IMR-90 (cell line): ENCODE measurements at regions not wholly inside any gene's neighbourhood (a gene's known extent, or its start where the extent isn't known, plus 50 kb on each side); places are given as distances from the start of the nearest gene placed in this dataset.

ENCODE experiments used
- ATAC-seq: fragments of 200-7000 bp; cut with Tn5 transposase; 2 replicates; pipeline ENCODE4 v1.9.1; 2020; ENCODE audit warnings: low read depth, mild to moderate bottlenecking, moderate library complexity
- BruUV-seq: library from RNA; stranded (reverse); fragments of 400-500 nt; replicated peaks from 2 replicates; lab custom pipeline; 2021; lab: Mats Ljungman, UMichigan
- CTCF ChIA-PET: fragments of 300-600 bp; formaldehyde crosslinking; extraction: SDS; loops from one replicate; lab custom pipeline; 2021; ENCODE audit warnings: antibody characterized with exemption; lab: Yijun Ruan, JAX
- POLR2A ChIA-PET: fragments of 300-600 bp; sonication (Branson Sonifier 250); formaldehyde crosslinking; loops from one replicate; lab custom pipeline; 2022; ENCODE audit warnings: antibody characterized with exemption; ENCODE audit not compliant: unreplicated experiment; lab: Charles Lee
- DNase-seq: peaks from one replicate; pipeline ENCODE4 v3.0.0; 2013
- H2AFZ ChIP-seq: replicated peaks from 2 replicates; pipeline ENCODE3; 2013; ENCODE audit warnings: low read length, mild to moderate bottlenecking; ENCODE audit not compliant: poor library complexity
- H2AK5ac ChIP-seq: 2 replicates; pipeline ENCODE4 v1.6.1; 2013; ENCODE audit warnings: low read depth, low read length, inconsistent platforms
- H2AK9ac ChIP-seq: replicated peaks from 2 replicates; pipeline ENCODE3; 2013; ENCODE audit warnings: mild to moderate bottlenecking, low read depth, low read length, moderate library complexity; ENCODE audit not compliant: poor library complexity
- H2BK120ac ChIP-seq: 2 replicates; pipeline ENCODE4 v1.6.1; 2013; ENCODE audit warnings: low read depth, low read length, inconsistent platforms
- H2BK15ac ChIP-seq: 3 replicates; pipeline ENCODE4 v1.6.1; 2013; ENCODE audit warnings: low read depth, low read length, inconsistent platforms
- H2BK20ac ChIP-seq: 2 replicates; pipeline ENCODE4 v1.6.1; 2013; ENCODE audit warnings: low read depth, mild to moderate bottlenecking, inconsistent platforms, low read length, moderate library complexity
- H2BK5ac ChIP-seq: 2 replicates; pipeline ENCODE4 v1.6.1; 2013; ENCODE audit warnings: mild to moderate bottlenecking, low read depth, low read length, inconsistent platforms; ENCODE audit not compliant: poor library complexity, severe bottlenecking
- H3K14ac ChIP-seq: replicated peaks from 2 replicates; pipeline ENCODE4 v1.6.1; 2013; ENCODE audit warnings: low read depth, low read length, inconsistent platforms
- H3K18ac ChIP-seq: 2 replicates; pipeline ENCODE4 v1.6.1; 2013; ENCODE audit warnings: low read depth, low read length, control low read depth
- H3K23ac ChIP-seq: 2 replicates; pipeline ENCODE4 v1.6.1; 2013; ENCODE audit warnings: low read depth, low read length, inconsistent platforms
- H3K27ac ChIP-seq: 2 replicates; pipeline ENCODE4 v1.5.1; 2013; ENCODE audit warnings: mild to moderate bottlenecking, control low read depth, low read length; ENCODE audit not compliant: insufficient read depth
- H3K27me3 ChIP-seq: 2 replicates; pipeline ENCODE4 v1.6.1; 2013; ENCODE audit warnings: low read length; ENCODE audit not compliant: control insufficient read depth, insufficient read depth
- H3K36me3 ChIP-seq: 2 replicates; pipeline ENCODE4 v1.6.1; 2013; ENCODE audit warnings: low read length, mixed read lengths; ENCODE audit not compliant: control insufficient read depth, insufficient read depth
- H3K4ac ChIP-seq: 2 replicates; pipeline ENCODE4 v1.6.1; 2013; ENCODE audit warnings: low read depth, low read length, inconsistent platforms
- H3K4me1 ChIP-seq: 2 replicates; pipeline ENCODE4 v1.6.1; 2013; ENCODE audit warnings: low read length, mixed read lengths; ENCODE audit not compliant: control insufficient read depth, insufficient read depth
- H3K4me2 ChIP-seq: 2 replicates; pipeline ENCODE4 v1.6.1; 2013; ENCODE audit warnings: low read depth, mild to moderate bottlenecking, control low read depth, low read length, moderate library complexity
- H3K4me3 ChIP-seq: 2 replicates; pipeline ENCODE4 v1.5.1; 2013; ENCODE audit warnings: low read depth, mild to moderate bottlenecking, control low read depth, low read length, moderate library complexity; ENCODE audit not compliant: insufficient read depth
- H3K56ac ChIP-seq: 2 replicates; pipeline ENCODE4 v1.6.1; 2013; ENCODE audit warnings: low read length, inconsistent platforms; ENCODE audit not compliant: insufficient read depth; ENCODE audit errors: extremely low read depth
- H3K79me1 ChIP-seq, 2 experiments: 2 replicates each; pipeline ENCODE4 v1.6.1; 2013; ENCODE audit warnings: low read length in 2 of 2, inconsistent platforms in 1 of 2, low read depth in 1 of 2
- H3K9ac ChIP-seq: 2 replicates; pipeline ENCODE4 v1.6.1; 2013; ENCODE audit warnings: low read depth, low read length, control low read depth
- H3K9me1 ChIP-seq: 2 replicates; pipeline ENCODE4 v1.6.1; 2013; ENCODE audit warnings: low read length, inconsistent platforms; ENCODE audit not compliant: insufficient read depth
- H3K9me3 ChIP-seq: 2 replicates; pipeline ENCODE4 v1.6.1; 2013; ENCODE audit warnings: low read length; ENCODE audit not compliant: control insufficient read depth, insufficient read depth
- H4K20me1 ChIP-seq: 2 replicates; pipeline ENCODE4 v1.6.1; 2013; ENCODE audit warnings: low read length, inconsistent platforms; ENCODE audit not compliant: insufficient read depth
- H4K5ac ChIP-seq: 2 replicates; pipeline ENCODE4 v1.6.1; 2013; ENCODE audit warnings: mild to moderate bottlenecking, low read depth, low read length, control low read depth
- H4K8ac ChIP-seq, 2 experiments: 2 replicates each; pipeline ENCODE4 v1.6.1; 2013; ENCODE audit warnings: low read depth in 2 of 2, low read length in 2 of 2, control low read depth in 1 of 2, inconsistent platforms in 1 of 2
- H4K91ac ChIP-seq: 2 replicates; pipeline ENCODE4 v1.6.1; 2013; ENCODE audit warnings: low read depth, low read length, inconsistent platforms; ENCODE audit not compliant: insufficient read depth
- BHLHE40 ChIP-seq: fragments of 150-350 bp; IDR thresholded peaks from 2 replicates; pipeline ENCODE4 v1.6.1; 2016; ENCODE audit warnings: mild to moderate bottlenecking, low read depth, low read length
- CEBPB ChIP-seq: IDR thresholded peaks from 2 replicates; pipeline ENCODE4 v1.6.1; 2012; ENCODE audit warnings: low read depth, low read length, improper control_type of control experiment
- CHD1 ChIP-seq: IDR thresholded peaks from 2 replicates; pipeline ENCODE4 v1.6.1; 2012; ENCODE audit warnings: low read depth, low read length, improper control_type of control experiment
- CTCF ChIP-seq: conservative IDR thresholded peaks from 2 replicates; pipeline ENCODE4 v1.5.1; 2012; ENCODE audit warnings: mild to moderate bottlenecking, low read depth, low read length, improper control_type of control experiment
- FOS ChIP-seq: fragments of 150-350 bp; IDR thresholded peaks from 2 replicates; pipeline ENCODE4 v1.6.1; 2016; ENCODE audit warnings: low read depth, low read length
- MAFK ChIP-seq: IDR thresholded peaks from 2 replicates; pipeline ENCODE4 v1.6.1; 2012; ENCODE audit warnings: low read depth, low read length, improper control_type of control experiment
- MAZ ChIP-seq: IDR thresholded peaks from 2 replicates; pipeline ENCODE4 v1.6.1; 2012; ENCODE audit warnings: low read depth, mild to moderate bottlenecking, low read length, improper control_type of control experiment, moderate library complexity, borderline replicate concordance
- MXI1 ChIP-seq: IDR thresholded peaks from 2 replicates; pipeline ENCODE4 v1.6.1; 2012; ENCODE audit warnings: low read depth, mild to moderate bottlenecking, low read length, moderate library complexity, borderline replicate concordance
- NFE2L2 ChIP-seq: fragments of 150-350 bp; IDR thresholded peaks from 2 replicates; pipeline ENCODE4 v1.6.1; 2016; ENCODE audit warnings: low read depth, mild to moderate bottlenecking, low read length
- POLR2A ChIP-seq: IDR thresholded peaks from 2 replicates; pipeline ENCODE4 v1.6.1; 2012; ENCODE audit warnings: mild to moderate bottlenecking, low read depth, low read length
- RAD21 ChIP-seq: IDR thresholded peaks from 2 replicates; pipeline ENCODE4 v1.6.1; 2012; ENCODE audit warnings: low read length, improper control_type of control experiment
- RCOR1 ChIP-seq: IDR thresholded peaks from 2 replicates; pipeline ENCODE4 v1.6.1; 2012; ENCODE audit warnings: mild to moderate bottlenecking, low read length, improper control_type of control experiment; ENCODE audit not compliant: insufficient replicate concordance
- SMC3 ChIP-seq: fragments of 150-350 bp; IDR thresholded peaks from 2 replicates; pipeline ENCODE4 v1.6.1; 2016; ENCODE audit warnings: low read depth, mild to moderate bottlenecking, antibody characterized with exemption, low read length, moderate library complexity
- dilution Hi-C: fragments of 300-500 bp; cut with HindIII; formaldehyde crosslinking; loops from one replicate; pipeline ENCODE4 v1.14.3; 2018; ENCODE audit warnings: low sequenced_read_pairs; ENCODE audit not compliant: unreplicated experiment
- in situ Hi-C: fragments of 300-500 bp; cut with MboI; formaldehyde crosslinking; loops from 3 replicates; pipeline ENCODE4 v1.14.3; 2019; ENCODE audit warnings: low sequenced_read_pairs, inconsistent platforms, mixed read lengths
- intact Hi-C: fragments of 100-400 bp; cut with micrococcal nuclease; formaldehyde crosslinking; loops from 2 replicates; pipeline ENCODE4 v1.10.0; 2022
- TF ChIP-seq, protein P1 (sequence below): fragments of 150-350 bp; IDR thresholded peaks from 2 replicates; pipeline ENCODE4 v1.6.1; 2017; ENCODE audit warnings: mild to moderate bottlenecking, antibody characterized with exemption, low read length, low read depth

GRCh38 chr15:54843006-54843405, 353.7 kb downstream of the RSL24D1 start:
- ATAC-seq, result no peak
- Histone ChIP-seq H2AK5ac (no peak overlapping the region), H2BK5ac (no peak overlapping the region), H3K79me1 (no peaks in the 10 kb centered on the region), H2AK9ac (no peak overlapping the region), H3K56ac (no peak overlapping the region), H3K27me3 (no peaks in the 10 kb centered on the region), H4K20me1 (no peaks in the 10 kb centered on the region), H4K91ac (no peak overlapping the region), H3K36me3 (no peaks in the 10 kb centered on the region), H2AFZ (no peak overlapping the region), H3K4me2 (no peak overlapping the region), H2BK120ac (no peak overlapping the region), H3K23ac (no peak overlapping the region), H3K27ac (no peak overlapping the region), H2BK20ac (no peak overlapping the region), H3K4me1 (no peaks in the 10 kb centered on the region), H3K4me3 (no peak overlapping the region), H3K9ac (no peak overlapping the region), H3K9me3 (peaks cover 14% of the 10 kb centered on the region), H4K5ac (no peak overlapping the region), H3K4ac (no peak overlapping the region), H3K18ac (no peak overlapping the region), H4K8ac (no peak overlapping the region), H2BK15ac (no peak overlapping the region), H3K14ac (no peak overlapping the region), H3K9me1 (no peaks in the 10 kb centered on the region)
- in situ Hi-C loops, result no loop called here
- no peak for TF ChIP-seq MXI1
- TF ChIP-seq CTCF, result no peak
- TF ChIP-seq CHD1, result no peak
- TF ChIP-seq BHLHE40, result no peak
- no peak for TF ChIP-seq POLR2A
- TF ChIP-seq CEBPB, result no peak
- no peak for TF ChIP-seq MAZ
- TF ChIP-seq, protein P1, sequence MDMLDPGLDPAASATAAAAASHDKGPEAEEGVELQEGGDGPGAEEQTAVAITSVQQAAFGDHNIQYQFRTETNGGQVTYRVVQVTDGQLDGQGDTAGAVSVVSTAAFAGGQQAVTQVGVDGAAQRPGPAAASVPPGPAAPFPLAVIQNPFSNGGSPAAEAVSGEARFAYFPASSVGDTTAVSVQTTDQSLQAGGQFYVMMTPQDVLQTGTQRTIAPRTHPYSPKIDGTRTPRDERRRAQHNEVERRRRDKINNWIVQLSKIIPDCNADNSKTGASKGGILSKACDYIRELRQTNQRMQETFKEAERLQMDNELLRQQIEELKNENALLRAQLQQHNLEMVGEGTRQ, result no peak
- no peak for TF ChIP-seq FOS
- TF ChIP-seq MAFK, result no peak
- no peak for TF ChIP-seq RCOR1
- TF ChIP-seq RAD21, result no peak
- TF ChIP-seq NFE2L2, result no peak
- no peak for TF ChIP-seq SMC3
- POLR2A ChIA-PET, result no interaction called here
- BruUV-seq, result no TSS peak
- dilution Hi-C loops, result no loop called here
- intact Hi-C loops, result no loop called here
- DNase-seq, result no peak
- CTCF ChIA-PET, result no interaction called here
